K562 (cell line): ENCODE measurements at regions not wholly inside any gene's neighbourhood (a gene's known extent, or its start where the extent isn't known, plus 50 kb on each side); places are given as distances from the start of the nearest gene placed in this dataset.

Experiments used
- ATAC-seq: fragments of 200-7000 bp; cut with Tn5 transposase; 3 replicates; pipeline ENCODE4 v1.9.1; 2020; ENCODE audit warnings: moderate library complexity
- BruUV-seq: library from RNA; stranded (reverse); fragments of 400-500 nt; replicated peaks from 2 replicates; lab custom pipeline; 2021; lab: Mats Ljungman, UMichigan
- CTCF ChIA-PET: fragments of 300-600 bp; formaldehyde crosslinking; extraction: SDS; loops from one replicate; lab custom pipeline; 2021; ENCODE audit warnings: low intra/inter-chr PET ratio; lab: Yijun Ruan, JAX
- POLR2A ChIA-PET: fragments of 300-600, 350-650 bp; sonication (Branson Sonifier 250); formaldehyde crosslinking; extraction: SDS; loops from one replicate; lab custom pipeline; 2021; ENCODE audit warnings: antibody characterized with exemption, inconsistent platforms; lab: Yijun Ruan, JAX
- DNase-seq, 4 experiments: peaks; one replicate each; pipeline versions ENCODE4 v3.0.0 to v3.0.0-alpha.2; 2011 to 2018; ENCODE audit warnings: low spot score in 3 of 4, mixed read lengths in 3 of 4; ENCODE audit errors: extremely low read depth in 1 of 4
- FAIRE-seq: peaks from 2 replicates; lab custom pipeline; 2011; peaks lifted over from hg19 to GRCh38; lab: Jason Lieb, UNC
- H2AFZ ChIP-seq: 2 replicates; pipeline ENCODE4 v1.6.0; 2011; ENCODE audit warnings: low read depth, low read length, control low read depth, inconsistent platforms
- H3K27ac ChIP-seq: fragments of 200-600 bp; 3 replicates; pipeline ENCODE4 v1.8.0; 2011; ENCODE audit warnings: low read depth, mild to moderate bottlenecking, control low read depth, inconsistent platforms, low read length, moderate library complexity, mixed read lengths; ENCODE audit errors: extremely low read depth
- H3K27me3 ChIP-seq, 2 experiments: fragments of 300-600 bp in 1 of 2; 2 replicates in 1 of 2; 3 replicates in 1 of 2; pipeline versions ENCODE4 v1.6.0 to v1.8.0; 2011; ENCODE audit warnings: inconsistent platforms in 2 of 2, low read length in 2 of 2, mild to moderate bottlenecking in 1 of 2, mixed read lengths in 1 of 2, moderate library complexity in 1 of 2; ENCODE audit not compliant: control insufficient read depth in 2 of 2, insufficient read depth in 2 of 2
- H3K36me3 ChIP-seq: fragments of 300-600 bp; 3 replicates; pipeline ENCODE4 v1.8.0; 2011; ENCODE audit warnings: mild to moderate bottlenecking, low read length, inconsistent platforms; ENCODE audit not compliant: control insufficient read depth, insufficient read depth
- H3K4me1 ChIP-seq, 2 experiments: fragments of 200-600 bp in 1 of 2; replicated peaks in 1 of 2; 2 replicates in 1 of 2; 3 replicates in 1 of 2; pipeline versions ENCODE4 v1.5.1 to v1.8.0; 2011; ENCODE audit warnings: inconsistent platforms in 2 of 2, low read length in 2 of 2, mild to moderate bottlenecking in 1 of 2, mixed read lengths in 1 of 2, moderate library complexity in 1 of 2; ENCODE audit not compliant: control insufficient read depth in 2 of 2, insufficient read depth in 2 of 2
- H3K4me2 ChIP-seq: 2 replicates; pipeline ENCODE4 v1.6.1; 2011; ENCODE audit warnings: low read length, control low read depth, inconsistent platforms, mixed read lengths; ENCODE audit not compliant: insufficient read depth
- H3K4me3 ChIP-seq: fragments of 200-600 bp; sonication (generic), shearing (Covaris generic); 2 replicates; pipeline ENCODE4 v1.5.1; 2016; ENCODE audit warnings: control low read depth, inconsistent platforms
- H3K79me2 ChIP-seq: fragments of 200-600 bp; 3 replicates; pipeline ENCODE4 v1.8.0; 2011; ENCODE audit warnings: low read length, inconsistent platforms; ENCODE audit not compliant: control insufficient read depth, insufficient read depth
- H3K9ac ChIP-seq, 2 experiments: 2 replicates each; pipeline versions ENCODE4 v1.6.0 to v1.6.1; 2011; ENCODE audit warnings: low read depth in 2 of 2, low read length in 2 of 2, control low read depth in 1 of 2, inconsistent platforms in 1 of 2, mild to moderate bottlenecking in 1 of 2, mixed read lengths in 1 of 2; ENCODE audit not compliant: insufficient read depth in 1 of 2
- H3K9me1 ChIP-seq: one replicate; pipeline ENCODE4 v1.6.0; 2011; ENCODE audit warnings: inconsistent platforms, mild to moderate bottlenecking, low read length, moderate library complexity; ENCODE audit not compliant: control insufficient read depth, insufficient read depth
- H3K9me3 ChIP-seq: replicated peaks from 2 replicates; pipeline ENCODE4 v1.5.1; 2011; ENCODE audit warnings: low read depth, low read length, inconsistent platforms; ENCODE audit not compliant: control insufficient read depth, insufficient read depth
- H4K20me1 ChIP-seq: replicated peaks from 2 replicates; pipeline ENCODE4 v1.6.1; 2011; ENCODE audit warnings: low read length, inconsistent platforms, mixed read lengths; ENCODE audit not compliant: control insufficient read depth, insufficient read depth
- KLF10 ChIP-seq: fragments of 250-450 bp; sonication (Bioruptor Pico); IDR thresholded peaks from 2 replicates; pipeline ENCODE4 v1.6.1; 2021; ENCODE audit warnings: matching md5 sums
- RB1 ChIP-seq: fragments of 450-650 bp; IDR thresholded peaks from 2 replicates; pipeline ENCODE4 v1.6.1; 2017; ENCODE audit warnings: low read depth, mild to moderate bottlenecking
- TCF7 ChIP-seq: sonication (generic); IDR thresholded peaks from 2 replicates; pipeline ENCODE4 v1.6.1; 2016; ENCODE audit warnings: antibody characterized with exemption, borderline replicate concordance
- ZNF696 ChIP-seq: fragments of 250-450 bp; sonication (Bioruptor Pico); conservative IDR thresholded peaks from 2 replicates; pipeline ENCODE4 v1.4.0; 2020; ENCODE audit warnings: mild to moderate bottlenecking, moderate library complexity
- WGBS: fragments of 100-300 bp; shearing (Covaris generic); methylation state at CpG from one replicate; pipeline ENCODE4 v1.1.6; 2016; ENCODE audit warnings: low coverage, mixed read lengths; ENCODE audit not compliant: insufficient coverage; ENCODE audit errors: missing lambda C conversion rate; 5-methylcytosine and 5-hydroxymethylcytosine counted together
- in situ Hi-C: fragments of 300-500 bp; cut with MboI; formaldehyde crosslinking; loops from 4 replicates; pipeline ENCODE4 v1.15.0; 2018; ENCODE audit warnings: inconsistent platforms, mixed read lengths
- intact Hi-C: fragments of 100-400 bp; cut with micrococcal nuclease; formaldehyde crosslinking; loops from 2 replicates; pipeline ENCODE4 v1.14.2; 2022
- TF ChIP-seq, protein P1 (sequence below): fragments of 450-650 bp; IDR thresholded peaks from 2 replicates; pipeline ENCODE4 v1.6.1; 2016; ENCODE audit warnings: low read depth
- TF ChIP-seq, protein P2 (sequence below): fragments of 250-450 bp; sonication (Bioruptor Pico); IDR thresholded peaks from 2 replicates; pipeline ENCODE4 v1.8.0; 2022; ENCODE audit warnings: inconsistent platforms, mild to moderate bottlenecking, moderate library complexity, borderline replicate concordance

DNA sequence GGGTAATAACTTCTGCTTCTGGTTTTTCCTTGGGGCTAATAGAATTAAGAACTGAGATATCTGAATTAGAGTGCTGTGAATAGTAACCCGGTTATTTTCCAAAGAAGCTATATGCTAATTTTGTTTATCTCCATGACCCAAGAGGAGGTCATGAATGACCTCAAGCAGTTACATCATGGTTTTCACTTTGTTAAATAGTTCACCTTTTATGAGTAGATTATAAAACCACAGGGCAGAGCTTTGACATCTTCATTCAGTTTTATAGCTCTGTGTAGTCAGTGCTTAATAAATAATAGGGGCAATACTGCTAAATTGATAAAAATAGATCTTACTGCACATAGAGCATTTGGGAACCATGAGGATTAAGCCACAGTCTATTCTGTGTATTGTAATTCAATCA lies 462.2 kb downstream of the LRIG3 start:
- H2AFZ ChIP-seq, result no peak overlapping the region
- ChIA-PET CTCF (no interaction called here), POLR2A (no interaction called here)
- no peaks in the 10 kb centered on the region for H3K79me2 ChIP-seq
- no peak for TF ChIP-seq TCF7
- TF ChIP-seq, protein P1, sequence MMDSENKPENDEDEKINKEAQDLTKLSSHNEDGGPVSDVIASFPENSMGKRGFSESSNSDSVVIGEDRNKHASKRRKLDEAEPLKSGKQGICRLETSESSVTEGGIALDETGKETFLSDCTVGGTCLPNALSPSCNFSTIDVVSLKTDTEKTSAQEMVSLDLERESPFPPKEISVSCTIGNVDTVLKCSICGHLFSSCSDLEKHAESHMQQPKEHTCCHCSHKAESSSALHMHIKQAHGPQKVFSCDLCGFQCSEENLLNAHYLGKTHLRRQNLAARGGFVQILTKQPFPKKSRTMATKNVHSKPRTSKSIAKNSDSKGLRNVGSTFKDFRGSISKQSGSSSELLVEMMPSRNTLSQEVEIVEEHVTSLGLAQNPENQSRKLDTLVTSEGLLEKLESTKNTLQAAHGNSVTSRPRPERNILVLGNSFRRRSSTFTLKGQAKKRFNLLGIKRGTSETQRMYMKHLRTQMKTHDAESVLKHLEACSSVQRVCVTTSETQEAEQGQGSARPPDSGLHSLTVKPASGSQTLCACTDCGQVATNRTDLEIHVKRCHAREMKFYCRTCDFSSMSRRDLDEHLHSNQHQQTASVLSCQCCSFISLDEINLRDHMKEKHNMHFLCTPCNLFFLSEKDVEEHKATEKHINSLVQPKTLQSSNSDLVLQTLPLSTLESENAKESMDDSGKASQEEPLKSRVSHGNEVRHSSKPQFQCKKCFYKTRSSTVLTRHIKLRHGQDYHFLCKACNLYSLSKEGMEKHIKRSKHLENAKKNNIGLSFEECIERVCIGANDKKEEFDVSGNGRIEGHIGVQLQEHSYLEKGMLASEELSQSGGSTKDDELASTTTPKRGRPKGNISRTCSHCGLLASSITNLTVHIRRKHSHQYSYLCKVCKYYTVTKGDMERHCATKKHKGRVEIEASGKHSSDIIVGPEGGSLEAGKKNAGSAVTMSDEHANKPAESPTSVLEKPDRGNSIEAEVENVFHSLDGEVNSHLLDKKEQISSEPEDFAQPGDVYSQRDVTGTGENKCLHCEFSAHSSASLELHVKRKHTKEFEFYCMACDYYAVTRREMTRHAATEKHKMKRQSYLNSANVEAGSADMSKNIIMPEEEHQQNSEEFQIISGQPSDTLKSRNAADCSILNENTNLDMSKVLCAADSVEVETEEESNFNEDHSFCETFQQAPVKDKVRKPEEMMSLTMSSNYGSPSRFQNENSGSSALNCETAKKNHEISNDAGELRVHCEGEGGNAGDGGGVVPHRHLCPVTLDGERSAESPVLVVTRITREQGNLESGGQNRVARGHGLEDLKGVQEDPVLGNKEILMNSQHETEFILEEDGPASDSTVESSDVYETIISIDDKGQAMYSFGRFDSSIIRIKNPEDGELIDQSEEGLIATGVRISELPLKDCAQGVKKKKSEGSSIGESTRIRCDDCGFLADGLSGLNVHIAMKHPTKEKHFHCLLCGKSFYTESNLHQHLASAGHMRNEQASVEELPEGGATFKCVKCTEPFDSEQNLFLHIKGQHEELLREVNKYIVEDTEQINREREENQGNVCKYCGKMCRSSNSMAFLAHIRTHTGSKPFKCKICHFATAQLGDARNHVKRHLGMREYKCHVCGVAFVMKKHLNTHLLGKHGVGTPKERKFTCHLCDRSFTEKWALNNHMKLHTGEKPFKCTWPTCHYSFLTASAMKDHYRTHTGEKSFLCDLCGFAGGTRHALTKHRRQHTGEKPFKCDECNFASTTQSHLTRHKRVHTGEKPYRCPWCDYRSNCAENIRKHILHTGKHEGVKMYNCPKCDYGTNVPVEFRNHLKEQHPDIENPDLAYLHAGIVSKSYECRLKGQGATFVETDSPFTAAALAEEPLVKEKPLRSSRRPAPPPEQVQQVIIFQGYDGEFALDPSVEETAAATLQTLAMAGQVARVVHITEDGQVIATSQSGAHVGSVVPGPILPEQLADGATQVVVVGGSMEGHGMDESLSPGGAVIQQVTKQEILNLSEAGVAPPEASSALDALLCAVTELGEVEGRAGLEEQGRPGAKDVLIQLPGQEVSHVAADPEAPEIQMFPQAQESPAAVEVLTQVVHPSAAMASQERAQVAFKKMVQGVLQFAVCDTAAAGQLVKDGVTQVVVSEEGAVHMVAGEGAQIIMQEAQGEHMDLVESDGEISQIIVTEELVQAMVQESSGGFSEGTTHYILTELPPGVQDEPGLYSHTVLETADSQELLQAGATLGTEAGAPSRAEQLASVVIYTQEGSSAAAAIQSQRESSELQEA, result no peak
- TF ChIP-seq KLF10 (CRISPR knock-in tag), result no peak
- TF ChIP-seq, protein P2, sequence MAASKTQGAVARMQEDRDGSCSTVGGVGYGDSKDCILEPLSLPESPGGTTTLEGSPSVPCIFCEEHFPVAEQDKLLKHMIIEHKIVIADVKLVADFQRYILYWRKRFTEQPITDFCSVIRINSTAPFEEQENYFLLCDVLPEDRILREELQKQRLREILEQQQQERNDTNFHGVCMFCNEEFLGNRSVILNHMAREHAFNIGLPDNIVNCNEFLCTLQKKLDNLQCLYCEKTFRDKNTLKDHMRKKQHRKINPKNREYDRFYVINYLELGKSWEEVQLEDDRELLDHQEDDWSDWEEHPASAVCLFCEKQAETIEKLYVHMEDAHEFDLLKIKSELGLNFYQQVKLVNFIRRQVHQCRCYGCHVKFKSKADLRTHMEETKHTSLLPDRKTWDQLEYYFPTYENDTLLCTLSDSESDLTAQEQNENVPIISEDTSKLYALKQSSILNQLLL, result no peak
- TF ChIP-seq ZNF696, result no peak
- TF ChIP-seq RB1, result no peak
- DNase-seq (no peak), FAIRE-seq (no peak), ATAC-seq (no peak)
- no peak overlapping the region for H3K4me2 ChIP-seq
- H3K27ac ChIP-seq, result no peak overlapping the region
- no TSS peak for BruUV-seq
- intact Hi-C loops, result no loop called here
- H4K20me1 ChIP-seq, result no peaks in the 10 kb centered on the region
- no peaks in the 10 kb centered on the region for H3K9me3 ChIP-seq
- no peaks in the 10 kb centered on the region for H3K4me1 ChIP-seq
- in situ Hi-C loops, result no loop called here
- no peaks in the 10 kb centered on the region for H3K9me1 ChIP-seq
- H3K4me3 ChIP-seq, result no peak overlapping the region
- H3K9ac ChIP-seq, result no peak overlapping the region
- WGBS, result 0% methylated on average over 1 of the region's 1 CpG
- no peaks in the 10 kb centered on the region for H3K36me3 ChIP-seq
- no peaks in the 10 kb centered on the region for H3K27me3 ChIP-seq
